OCI-LY7 (cell line): ENCODE measurements at regions not wholly inside any gene's neighbourhood (a gene's known extent, or its start where the extent isn't known, plus 50 kb on each side); places are given as distances from the start of the nearest gene placed in this dataset.
A peak's percentile ranks its signal among the peaks of the same experiment; 100 is the strongest.

ENCODE experiments used
- EZH2phosphoT487 ChIP-seq: fragments of 200-600 bp; sonication (generic); IDR thresholded peaks from 2 replicates; pipeline ENCODE4 v1.6.1; 2018; ENCODE audit warnings: low read depth, borderline replicate concordance, mild to moderate bottlenecking, mixed run types, antibody characterized with exemption, low read length, moderate library complexity, mixed read lengths
- TF ChIP-seq, protein P1 (sequence below): fragments of 200-600 bp; sonication (generic); conservative IDR thresholded peaks from 2 replicates; pipeline ENCODE4 v1.5.1; 2014; ENCODE audit warnings: mild to moderate bottlenecking, antibody characterized with exemption, low read length, moderate library complexity, mixed read lengths

DNA sequence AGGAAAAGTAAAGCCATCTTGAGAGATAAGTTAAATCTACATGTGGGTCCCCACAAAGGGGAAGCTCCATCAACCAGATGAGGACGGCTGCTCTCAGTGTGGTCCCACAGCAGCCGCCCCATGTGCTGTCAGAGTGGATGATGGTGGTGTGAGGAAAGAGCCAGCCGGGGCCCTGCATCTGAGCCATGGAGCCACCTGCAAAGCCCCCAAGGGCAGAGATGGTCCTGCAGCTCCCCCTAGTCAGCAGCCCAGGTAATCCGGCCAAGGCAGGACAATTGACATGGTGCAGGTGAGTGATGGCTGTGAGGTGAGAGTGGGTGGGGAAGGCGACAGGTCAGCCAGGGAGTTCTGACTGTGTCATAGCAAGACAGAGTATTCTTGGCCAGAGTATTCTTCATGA, 458.8 kb downstream of the ICE1 start:
- TF ChIP-seq, protein P1, sequence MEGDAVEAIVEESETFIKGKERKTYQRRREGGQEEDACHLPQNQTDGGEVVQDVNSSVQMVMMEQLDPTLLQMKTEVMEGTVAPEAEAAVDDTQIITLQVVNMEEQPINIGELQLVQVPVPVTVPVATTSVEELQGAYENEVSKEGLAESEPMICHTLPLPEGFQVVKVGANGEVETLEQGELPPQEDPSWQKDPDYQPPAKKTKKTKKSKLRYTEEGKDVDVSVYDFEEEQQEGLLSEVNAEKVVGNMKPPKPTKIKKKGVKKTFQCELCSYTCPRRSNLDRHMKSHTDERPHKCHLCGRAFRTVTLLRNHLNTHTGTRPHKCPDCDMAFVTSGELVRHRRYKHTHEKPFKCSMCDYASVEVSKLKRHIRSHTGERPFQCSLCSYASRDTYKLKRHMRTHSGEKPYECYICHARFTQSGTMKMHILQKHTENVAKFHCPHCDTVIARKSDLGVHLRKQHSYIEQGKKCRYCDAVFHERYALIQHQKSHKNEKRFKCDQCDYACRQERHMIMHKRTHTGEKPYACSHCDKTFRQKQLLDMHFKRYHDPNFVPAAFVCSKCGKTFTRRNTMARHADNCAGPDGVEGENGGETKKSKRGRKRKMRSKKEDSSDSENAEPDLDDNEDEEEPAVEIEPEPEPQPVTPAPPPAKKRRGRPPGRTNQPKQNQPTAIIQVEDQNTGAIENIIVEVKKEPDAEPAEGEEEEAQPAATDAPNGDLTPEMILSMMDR: peak; percentile 65
- TF ChIP-seq EZH2phosphoT487: no peak
